GM21786 (cell line): ENCODE measurements at regions not wholly inside any gene's neighbourhood (a gene's known extent, or its start where the extent isn't known, plus 50 kb on each side); places are given as distances from the start of the nearest gene placed in this dataset.
"Not testable (repeated sequence)": the region's sequence is repeated elsewhere in the genome, so short reads cannot be mapped to it uniquely, and the experiment has no call there.

Experiments used
- ATAC-seq: cut with Tn5 transposase; IDR thresholded peaks from one replicate; pipeline ENCODE4 v1.9.1; 2021; ENCODE audit not compliant: unreplicated experiment

DNA sequence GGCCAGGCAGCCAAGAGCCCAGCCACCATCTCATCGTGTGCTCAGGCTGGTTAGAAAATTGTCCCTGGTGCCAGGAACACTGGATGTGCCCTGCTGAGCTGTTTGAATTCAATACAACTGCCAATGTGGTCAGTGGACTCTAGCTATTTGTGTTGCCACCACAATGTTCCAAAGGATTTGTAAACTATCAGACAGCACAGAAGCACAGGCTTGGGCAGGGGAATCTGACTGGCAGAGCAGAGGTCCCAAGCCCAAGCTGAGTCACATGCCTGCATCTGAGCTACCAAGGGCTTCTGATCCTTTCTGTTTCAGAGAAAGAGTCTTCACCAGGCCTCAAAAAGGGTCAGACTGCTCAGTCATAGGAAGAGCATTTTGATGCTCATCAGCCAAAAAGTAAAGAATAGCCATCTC is 232.1 kb upstream of the SEMA3C start:
- no peak for ATAC-seq

DNA sequence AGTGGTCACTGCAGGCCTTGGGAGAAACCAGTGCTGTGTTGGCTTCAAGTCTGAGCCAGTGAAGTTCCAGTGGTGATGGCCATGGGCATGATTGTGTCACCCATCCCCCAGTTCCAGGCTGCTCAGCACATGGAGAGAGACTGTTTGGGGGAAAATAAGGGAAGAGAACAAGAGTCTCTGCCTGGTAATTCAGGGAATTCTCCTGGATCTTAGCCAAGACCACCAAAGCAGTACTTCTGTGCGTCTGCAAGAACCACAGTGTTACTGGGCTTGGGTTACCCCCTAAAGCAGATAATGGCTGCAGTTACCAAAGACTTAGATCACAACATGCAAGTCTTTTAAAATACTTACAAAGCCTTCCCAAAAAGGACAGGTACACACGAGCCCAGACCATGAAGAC is 225.0 kb upstream of the SEMA3C start:
- ATAC-seq: no peak

DNA sequence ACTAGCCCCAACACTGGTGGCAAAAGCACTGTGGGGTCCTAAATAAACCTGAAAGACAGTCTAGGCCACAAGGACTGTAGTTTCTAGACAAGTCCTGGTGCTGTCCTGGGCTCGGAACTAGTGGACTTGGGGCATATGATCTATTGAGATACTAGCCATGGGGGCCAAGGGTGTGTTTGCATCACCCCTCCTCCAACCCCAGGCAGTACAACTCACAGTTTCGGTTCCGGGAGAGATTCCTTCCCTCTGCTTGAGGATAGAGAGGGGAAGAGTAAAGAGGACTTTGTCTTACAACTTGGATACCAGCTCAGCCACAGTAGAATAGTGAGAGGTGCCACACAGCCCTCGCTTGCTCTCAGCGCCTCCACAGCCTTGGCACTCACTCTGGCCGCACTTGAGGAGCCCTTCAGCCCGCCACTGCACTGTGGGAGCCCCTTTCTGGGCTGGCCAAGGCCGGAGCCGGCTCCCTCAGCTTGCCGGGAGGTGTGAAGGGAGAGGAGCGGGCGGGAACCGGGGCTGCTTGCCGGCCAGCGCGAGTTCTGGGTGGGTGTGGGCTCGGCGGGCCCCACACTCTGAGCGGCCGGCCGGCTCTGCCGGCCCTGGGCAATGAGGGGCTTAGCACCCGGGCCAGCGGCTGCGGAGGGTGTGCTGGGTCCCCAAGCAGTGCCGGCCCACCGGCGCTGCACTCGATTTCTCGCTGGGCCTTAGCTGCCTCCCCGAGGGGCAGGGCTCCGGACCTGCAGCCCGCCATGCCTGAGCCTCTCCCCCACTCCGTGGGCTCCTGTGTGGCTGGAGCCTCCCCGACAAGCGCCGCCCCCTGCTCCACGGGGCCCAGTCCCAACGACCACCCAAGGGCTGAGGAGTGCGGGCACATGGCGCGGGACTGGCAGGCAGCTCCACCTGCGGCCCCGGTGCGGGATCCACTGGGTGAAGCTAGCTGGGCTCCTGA is 222.7 kb upstream of the SEMA3C start:
- ATAC-seq: not testable (repeated sequence)

DNA sequence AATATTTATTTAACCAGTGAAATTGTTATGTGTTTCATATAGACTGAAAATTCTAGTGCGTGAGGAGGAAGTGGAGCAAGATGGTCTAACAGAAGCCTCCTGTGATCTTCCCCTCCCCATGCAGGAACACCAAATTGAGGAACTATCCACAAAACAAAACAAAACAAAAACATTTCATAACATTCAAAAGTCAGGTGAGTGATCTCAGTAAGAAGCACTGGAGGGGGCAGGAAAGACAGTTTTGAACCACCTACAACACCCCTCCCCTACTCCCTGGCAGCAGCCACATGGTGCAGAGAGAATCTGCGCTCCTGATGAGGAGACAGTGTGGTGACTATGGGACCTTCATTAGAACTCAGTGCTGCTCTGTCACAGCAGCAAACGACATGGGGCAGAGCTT is 221.9 kb upstream of the SEMA3C start:
- no peak for ATAC-seq

DNA sequence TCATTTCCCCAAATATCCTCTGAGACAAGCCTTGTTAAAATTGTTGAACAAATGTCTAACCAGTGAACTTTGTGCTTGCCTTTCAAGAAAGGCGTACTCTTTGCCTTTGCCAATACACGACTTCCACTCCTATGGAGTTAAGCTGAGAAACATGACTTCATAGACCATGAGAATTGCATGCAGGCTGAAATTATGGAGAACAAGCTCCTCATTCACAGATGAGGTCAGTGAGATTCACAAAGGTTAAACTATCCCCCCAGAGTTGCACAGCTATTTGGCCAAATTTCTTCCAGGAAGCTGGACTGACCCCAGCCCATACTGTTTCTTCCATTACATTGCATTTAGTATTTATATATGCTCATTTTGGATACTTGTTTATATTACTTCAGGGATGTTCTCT is 221.4 kb upstream of the SEMA3C start:
- ATAC-seq: no peak

DNA sequence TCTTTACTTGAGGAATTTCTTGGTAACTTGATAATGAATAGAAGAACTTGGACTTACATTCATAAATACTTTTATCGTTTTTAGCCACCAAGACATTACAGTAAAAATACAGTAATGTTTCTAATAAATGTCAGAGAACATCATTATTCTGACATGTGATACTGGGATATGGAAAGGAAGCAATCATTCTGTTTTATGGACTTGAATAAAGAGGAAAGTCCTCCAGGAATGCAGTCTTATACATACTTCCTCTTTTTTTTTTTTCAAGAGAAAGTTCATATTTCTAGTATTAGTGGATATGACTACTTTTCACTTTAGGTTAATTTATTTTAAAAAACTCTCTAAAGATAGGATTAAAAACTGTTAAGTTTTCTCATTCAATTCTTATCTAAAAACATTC is 220.0 kb upstream of the SEMA3C start:
- no peak for ATAC-seq

DNA sequence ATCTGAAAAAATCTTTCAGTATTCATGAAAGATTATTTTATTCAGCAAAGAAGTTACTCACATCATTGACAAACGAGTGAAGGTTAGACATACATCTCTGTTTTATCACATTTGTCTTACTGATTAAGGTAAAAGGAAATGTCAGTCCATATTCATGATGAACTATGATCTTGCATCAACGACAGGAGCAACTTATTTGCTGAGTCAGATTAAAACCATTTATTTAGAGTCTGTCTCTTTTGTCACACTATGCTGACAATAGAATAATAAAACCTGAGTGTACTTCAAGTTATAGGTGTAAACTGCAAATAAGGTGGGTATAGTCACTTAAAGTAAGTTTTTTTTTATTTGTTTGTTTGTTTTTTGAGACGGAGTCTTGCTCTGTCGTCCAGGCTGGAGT is 216.5 kb upstream of the SEMA3C start:
- no peak for ATAC-seq

DNA sequence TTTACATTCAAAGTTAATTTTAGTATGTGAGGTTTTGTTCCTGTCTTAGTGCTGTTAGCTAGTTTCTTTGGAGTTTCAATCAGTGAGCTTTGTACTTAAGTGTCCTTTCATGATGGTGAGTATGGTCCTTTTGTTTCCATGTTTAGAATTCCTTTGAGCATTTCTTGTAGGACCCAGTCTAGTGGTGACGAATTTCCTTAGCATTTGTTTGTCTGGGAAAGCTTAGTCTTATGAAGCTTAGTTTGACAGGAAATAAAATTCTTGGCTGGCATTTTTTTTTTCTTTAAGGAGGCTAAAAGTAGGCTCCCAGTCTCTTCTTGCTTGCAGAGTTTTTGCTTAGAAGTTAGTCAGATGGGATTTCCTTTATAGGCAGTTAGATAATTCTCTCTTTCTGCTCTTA is 209.2 kb upstream of the SEMA3C start:
- ATAC-seq: no peak

DNA sequence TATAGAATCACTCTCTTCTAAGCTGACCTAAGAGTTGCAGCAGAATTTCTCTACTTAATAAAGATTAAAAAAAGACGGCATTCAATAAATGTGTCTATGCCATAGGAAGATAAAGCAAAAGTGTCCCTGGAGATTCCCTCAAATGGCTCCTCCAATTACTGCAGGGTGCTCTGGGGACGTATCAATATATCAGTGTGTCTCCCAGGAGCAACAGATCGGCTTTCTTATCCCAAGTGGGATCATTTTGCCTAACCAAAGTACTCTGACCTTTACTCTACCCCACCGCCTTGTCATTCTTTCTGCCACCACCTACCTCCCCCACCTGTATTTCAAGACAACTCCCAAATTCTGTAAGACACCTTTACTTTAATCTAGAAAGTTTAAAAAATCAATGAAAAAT is 202.0 kb upstream of the SEMA3C start:
- ATAC-seq: no peak

DNA sequence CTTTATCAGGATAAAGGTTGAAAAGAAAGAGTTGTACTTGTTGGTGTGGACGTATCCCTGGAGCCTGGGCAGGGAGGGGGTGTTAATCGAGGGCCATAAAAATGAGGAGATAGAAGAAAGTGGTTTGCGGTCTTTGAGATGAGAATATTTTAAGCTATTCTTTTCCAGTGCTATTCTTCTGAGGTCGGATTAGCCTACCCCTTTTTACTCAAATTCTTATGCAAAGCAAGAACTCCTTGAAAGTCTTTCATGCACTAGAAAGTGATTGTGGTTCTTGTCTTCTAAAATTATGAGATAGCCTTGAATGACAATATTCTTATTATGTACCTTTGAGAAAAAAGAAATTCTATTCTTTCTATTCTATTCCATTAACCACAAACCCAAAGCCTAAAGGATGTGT is 201.3 kb upstream of the SEMA3C start:
- no peak for ATAC-seq

DNA sequence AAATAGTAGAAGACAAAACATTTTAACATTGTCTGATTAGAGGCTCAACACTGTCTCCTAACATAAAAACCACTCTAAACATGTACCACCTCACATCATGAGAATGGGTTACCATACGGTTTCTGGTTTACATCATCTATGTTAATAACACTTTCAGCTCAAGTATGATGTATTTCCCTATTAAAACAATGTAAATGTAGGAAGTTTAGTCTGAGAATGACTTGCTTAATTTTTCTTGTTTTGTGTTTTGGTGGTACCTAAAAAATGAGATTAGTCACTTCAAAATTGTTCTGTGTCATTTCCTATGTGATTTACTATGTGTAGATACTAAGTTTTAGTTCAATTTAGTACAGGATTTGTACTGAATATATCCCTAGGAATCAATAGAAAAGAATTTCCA is 195.8 kb upstream of the SEMA3C start:
- ATAC-seq: no peak

DNA sequence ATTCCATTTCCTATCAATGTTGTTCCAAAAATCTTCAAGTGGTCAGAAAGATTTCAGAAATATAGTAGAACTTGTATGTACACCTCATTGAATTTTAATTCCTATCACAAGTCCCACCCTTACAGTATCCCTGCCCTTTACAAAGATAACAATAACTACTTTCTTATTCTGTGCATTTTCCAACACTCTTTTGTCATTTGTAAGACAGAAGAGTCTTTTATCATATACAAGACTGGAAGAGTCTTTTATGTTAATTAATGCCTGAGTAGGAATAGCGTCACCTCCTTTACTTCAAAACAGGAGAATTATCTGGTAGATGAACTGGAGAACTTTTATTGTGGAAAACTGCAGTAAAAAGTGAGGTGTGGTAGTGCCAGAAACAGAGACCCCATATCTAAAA is 193.9 kb upstream of the SEMA3C start:
- ATAC-seq: no peak

DNA sequence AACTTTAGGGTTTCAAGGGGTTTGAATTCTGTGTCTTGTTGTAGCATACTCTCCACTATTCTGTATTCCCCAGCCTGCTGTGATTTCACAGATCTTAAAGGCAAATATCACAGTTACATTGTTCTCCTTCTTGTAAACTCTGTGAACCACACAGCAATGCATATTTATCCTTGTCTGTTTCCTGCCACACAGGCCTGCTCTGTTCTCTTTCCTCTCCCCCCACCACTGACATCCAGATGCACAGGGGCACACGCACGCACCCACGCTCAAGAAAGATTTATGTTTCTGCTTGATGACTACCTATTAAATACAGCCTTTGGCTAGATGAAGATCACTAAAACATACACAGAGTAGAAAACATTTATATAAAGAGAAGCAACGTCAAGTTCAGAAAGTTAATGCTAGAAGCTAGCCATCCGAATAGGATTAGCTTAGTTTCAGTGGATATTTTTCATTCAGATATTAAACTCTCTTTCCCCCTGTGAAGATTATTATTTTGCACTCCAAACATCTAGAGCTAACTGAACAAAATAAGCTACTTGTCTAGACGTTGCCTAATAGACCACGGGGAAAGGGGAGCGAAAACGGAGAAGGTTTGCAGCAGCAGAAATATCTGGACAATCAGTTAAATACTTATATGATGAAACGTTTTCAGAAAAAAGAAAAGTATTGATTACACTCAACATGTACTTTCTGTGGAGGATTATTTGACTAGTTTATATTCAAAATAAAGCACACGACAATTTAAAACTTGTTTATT is 193.1 kb upstream of the SEMA3C start:
- ATAC-seq: no peak

DNA sequence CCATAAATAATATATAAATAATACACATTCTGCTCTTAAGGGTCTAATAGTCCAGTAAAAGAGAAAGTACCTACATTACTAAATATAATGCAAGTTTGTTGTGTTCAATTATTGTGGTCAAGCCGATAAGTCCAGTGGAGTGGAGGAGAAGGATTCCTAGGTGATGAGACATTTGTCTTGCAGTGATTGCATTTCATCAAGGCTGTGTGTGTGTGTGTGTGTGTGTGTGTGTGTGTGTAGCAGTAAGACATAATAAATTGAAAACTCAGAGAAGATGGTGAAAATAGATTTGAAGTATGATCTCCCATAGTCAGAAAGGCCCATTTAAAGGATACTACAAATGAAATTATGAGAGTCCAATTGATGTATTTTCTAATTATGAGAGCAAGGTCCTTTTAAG is 192.5 kb upstream of the SEMA3C start:
- no peak for ATAC-seq

DNA sequence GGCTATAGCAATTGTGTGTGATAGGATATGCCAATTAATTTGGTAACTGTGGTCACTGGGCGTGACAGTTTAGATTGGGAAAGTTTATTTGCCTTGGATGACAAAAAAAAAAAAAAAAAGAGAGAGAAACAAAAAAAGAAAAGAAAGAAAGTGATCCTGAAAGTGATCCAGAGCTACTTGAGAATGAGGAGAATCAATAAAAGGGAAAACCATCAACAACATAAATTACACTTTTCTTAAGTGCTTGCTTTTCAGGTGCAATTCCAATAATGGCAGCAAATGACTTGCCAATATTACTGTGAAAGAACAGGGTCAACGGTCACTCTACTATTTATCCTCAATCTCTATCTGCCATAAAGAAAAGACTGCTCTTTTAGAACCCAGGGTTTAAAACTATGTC is 191.8 kb upstream of the SEMA3C start:
- ATAC-seq: no peak

DNA sequence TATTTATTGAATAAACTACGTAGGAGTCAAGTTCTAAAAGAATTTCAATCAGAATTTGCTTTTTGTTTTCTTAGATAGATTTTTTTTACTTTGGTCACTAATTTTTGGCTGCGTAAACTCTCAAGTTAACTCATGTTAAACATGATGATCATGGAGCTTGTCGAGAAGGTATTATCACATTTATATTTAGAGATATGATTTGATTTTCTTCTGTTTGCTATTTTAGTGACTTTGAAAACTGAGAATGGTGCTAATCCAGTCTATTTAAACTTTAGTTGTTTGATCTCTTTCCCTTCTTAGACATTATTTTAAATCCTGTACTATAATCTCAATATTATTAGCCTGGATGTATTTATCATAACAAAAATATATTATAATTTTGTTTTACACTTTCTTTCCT is 179.4 kb upstream of the SEMA3C start:
- ATAC-seq: no peak

DNA sequence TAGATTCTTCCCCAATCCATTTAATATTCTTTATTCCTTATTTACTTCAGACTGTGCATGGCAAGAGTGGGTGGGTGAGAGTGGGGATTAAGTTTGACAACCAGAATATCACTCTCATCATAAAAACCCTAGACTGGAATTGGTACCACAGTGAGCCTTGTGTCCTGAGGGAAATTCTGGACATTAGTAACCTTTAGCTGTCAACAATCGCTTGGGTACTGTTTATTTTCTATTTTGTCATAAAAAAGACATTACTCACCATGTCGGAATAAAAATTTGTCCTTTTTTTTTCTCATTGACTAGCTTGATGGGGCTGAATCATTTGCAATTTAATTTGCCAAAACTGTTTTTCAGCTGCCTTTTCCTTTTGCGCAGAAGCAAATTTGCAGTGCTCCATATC is 176.1 kb upstream of the SEMA3C start:
- no peak for ATAC-seq

DNA sequence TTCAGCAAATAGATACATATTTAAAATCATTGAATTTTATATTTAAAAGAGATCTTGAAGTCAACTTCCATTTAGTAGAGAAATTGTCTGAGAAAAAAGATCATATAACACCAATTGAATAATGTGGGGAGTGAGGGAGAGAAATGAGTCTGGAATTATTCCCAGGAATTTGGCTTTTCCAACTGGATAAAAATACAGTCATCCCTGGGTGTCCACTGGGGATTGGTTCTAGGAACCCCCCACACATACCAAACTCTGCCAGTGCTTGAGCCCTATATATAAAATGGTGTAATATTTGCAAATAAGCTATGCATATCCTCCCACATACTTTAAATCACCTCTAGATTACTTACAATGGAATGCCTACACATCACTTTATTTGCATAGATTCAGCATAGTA is 162.8 kb upstream of the SEMA3C start:
- ATAC-seq: no peak

DNA sequence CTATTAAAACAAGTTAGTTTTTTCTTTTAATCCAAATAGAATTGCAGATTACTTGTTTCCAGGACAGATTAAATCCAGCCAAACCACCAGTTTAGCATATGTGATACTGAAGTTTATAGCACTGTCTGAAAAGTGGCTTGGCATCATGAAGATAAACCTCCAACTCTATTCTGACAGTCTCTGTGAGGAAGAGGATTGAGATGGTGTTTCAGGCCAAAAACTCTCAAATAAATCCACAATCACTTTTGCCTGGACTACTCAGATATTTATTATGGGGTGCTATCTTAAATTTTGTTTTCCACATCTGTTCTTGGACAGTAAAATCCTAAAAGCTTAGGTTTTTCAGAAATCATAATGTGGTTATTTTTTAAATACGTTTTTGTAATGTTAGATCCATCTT is 161.7 kb upstream of the SEMA3C start:
- no peak for ATAC-seq

DNA sequence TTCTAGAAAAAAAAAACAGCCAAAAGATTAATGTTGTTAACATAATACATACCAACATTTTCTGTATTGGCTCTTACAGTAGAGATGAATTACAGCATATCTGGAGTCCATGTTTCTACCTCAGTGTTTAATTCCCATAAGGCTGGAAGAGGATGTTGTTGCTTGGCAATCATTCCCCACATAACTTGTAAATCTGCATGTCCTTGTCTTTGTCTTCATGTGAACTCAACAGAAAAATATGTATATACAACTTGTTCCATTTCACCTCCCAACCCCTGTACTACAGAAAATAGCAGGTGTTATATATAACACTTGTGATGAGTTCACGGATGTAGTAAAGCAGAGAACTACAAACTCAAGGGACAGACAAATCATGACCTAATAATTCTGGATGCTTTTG is 160.9 kb upstream of the SEMA3C start:
- ATAC-seq: no peak

DNA sequence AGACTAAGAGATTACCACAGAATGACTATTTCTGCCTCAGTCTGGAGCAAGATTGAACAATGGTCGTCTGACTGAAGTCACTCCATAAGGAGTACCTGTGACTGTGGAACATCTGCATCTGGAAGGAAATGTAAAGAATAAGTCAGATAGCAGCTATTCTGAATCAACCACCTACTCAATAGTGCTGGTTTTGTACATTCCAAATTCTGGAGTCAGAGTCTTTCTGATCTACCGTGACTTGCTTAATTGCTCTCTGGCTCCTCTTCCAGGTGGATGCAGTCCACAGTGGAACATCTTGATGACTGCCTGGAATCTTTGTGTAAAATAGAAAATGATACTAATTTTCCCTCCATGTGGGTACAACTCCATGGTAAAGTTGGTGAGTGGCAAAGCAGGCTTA is 156.3 kb upstream of the SEMA3C start:
- no peak for ATAC-seq

DNA sequence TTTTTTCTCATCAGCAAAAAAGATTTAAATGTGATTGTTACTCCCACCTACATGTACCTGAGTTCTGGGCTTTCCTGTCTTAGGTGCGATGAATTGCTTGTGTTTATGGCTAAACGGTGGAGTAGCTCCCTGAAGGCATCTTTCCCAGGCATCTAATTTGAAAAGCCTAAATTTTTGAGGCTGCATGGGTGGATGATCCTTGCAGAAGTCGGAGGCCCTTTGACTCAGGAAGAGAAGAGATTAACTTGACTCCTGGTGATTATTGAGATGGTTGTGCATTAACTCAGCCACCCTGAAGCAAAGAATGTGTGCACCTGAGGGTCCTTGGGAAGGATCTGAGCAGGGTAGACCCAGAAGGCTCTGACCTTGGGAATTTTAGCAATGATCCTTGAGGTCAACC is 155.6 kb upstream of the SEMA3C start:
- no peak for ATAC-seq

DNA sequence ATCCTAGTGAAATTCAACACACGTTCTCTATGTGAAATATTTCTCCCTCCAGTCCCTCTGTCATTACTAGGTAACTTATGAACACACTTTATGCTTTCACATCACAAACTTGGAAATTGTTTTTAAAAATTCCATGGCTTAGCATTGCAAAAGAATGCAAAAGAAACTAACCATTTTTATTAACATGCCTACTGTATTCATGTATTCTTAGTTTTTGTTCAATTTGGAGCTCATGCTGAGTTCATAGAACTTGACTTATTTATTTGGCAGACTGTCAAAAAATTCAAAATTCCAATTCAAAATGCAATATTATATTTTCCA is 155.0 kb upstream of the SEMA3C start:
- ATAC-seq: no peak
